Progenitor cell of endocrine pancreas (in vitro differentiated cells): ENCODE measurements at regions not wholly inside any gene's neighbourhood (a gene's known extent, or its start where the extent isn't known, plus 50 kb on each side); places are given as distances from the start of the nearest gene placed in this dataset.

Experiments
- DNase-seq: peaks from one replicate; pipeline ENCODE4 v3.0.0; 2021; ENCODE audit warnings: low spot score; ENCODE audit not compliant: unreplicated experiment
- H3K27ac Mint-ChIP-seq: 2 replicates; pipeline ENCODE4 v1.8.0; 2021; ENCODE audit warnings: mild to moderate bottlenecking, moderate library complexity, mixed read lengths
- H3K27me3 Mint-ChIP-seq: 2 replicates; pipeline ENCODE4 v1.8.0; 2021; ENCODE audit warnings: mixed read lengths
- H3K36me3 Mint-ChIP-seq: 2 replicates; pipeline ENCODE4 v1.8.0; 2022; ENCODE audit warnings: mixed read lengths; ENCODE audit not compliant: insufficient read depth
- H3K4me1 Mint-ChIP-seq: 2 replicates; pipeline ENCODE4 v1.8.0; 2021; ENCODE audit warnings: low read depth, mixed read lengths
- H3K4me3 Mint-ChIP-seq: 2 replicates; pipeline ENCODE4 v1.8.0; 2021; ENCODE audit warnings: low read depth, mild to moderate bottlenecking, moderate library complexity, mixed read lengths
- H3K9me3 Mint-ChIP-seq: 2 replicates; pipeline ENCODE4 v1.8.0; 2021; ENCODE audit warnings: low read depth, mixed read lengths
- TF ChIP-seq, protein P1 (sequence below): fragments of 200-600 bp; sonication (generic); IDR thresholded peaks from one replicate; pipeline ENCODE4 v1.5.0; 2021; ENCODE audit warnings: antibody characterized with exemption, mild to moderate bottlenecking; ENCODE audit not compliant: unreplicated experiment

DNA sequence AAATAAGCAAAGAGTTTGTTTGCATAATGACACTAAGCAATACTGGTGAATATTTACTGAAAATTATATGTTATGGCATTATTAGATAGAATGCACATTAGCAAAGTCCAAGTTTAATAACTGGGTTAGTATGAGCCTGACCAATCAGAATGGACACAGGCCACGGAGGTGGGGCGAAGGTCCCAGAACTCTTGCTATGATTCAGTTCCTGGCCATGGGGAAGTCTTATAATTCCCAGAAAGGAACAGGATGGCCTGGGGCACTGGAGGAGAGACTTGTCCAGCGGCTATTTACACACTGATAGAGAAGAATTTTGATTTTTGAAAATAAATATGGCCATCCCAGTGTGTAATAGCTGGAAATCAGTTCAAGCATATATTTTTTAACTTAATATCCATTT is 372.0 kb downstream of the EFNB2 start:
- H3K27me3 Mint-ChIP-seq, result peaks cover 3% of the 10 kb centered on the region
- H3K36me3 Mint-ChIP-seq, result peaks cover 1% of the 10 kb centered on the region

DNA sequence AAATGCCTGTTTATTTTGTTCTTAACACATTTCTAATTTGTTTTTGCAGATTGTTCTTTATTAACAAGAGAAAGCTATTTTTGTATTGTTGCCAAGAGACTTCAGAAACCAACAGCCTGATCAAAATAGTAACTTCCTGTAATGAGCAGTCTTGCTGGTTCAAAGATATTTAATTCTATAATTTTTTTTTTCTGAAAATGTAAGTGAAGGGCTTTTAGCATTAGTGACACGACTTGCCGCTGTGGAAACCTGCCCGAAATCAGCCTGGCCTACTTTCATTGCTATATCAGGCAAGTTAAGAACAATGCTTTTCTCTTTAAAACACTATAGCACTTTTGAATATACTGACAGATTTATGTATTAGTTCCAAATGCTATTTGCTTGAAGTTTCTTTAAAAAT is 374.3 kb downstream of the EFNB2 start:
- peaks cover 1% of the 10 kb centered on the region for H3K36me3 Mint-ChIP-seq
- TF ChIP-seq, protein P1, sequence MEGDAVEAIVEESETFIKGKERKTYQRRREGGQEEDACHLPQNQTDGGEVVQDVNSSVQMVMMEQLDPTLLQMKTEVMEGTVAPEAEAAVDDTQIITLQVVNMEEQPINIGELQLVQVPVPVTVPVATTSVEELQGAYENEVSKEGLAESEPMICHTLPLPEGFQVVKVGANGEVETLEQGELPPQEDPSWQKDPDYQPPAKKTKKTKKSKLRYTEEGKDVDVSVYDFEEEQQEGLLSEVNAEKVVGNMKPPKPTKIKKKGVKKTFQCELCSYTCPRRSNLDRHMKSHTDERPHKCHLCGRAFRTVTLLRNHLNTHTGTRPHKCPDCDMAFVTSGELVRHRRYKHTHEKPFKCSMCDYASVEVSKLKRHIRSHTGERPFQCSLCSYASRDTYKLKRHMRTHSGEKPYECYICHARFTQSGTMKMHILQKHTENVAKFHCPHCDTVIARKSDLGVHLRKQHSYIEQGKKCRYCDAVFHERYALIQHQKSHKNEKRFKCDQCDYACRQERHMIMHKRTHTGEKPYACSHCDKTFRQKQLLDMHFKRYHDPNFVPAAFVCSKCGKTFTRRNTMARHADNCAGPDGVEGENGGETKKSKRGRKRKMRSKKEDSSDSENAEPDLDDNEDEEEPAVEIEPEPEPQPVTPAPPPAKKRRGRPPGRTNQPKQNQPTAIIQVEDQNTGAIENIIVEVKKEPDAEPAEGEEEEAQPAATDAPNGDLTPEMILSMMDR, result no peak
- H3K27me3 Mint-ChIP-seq, result peaks cover 3% of the 10 kb centered on the region
- peaks cover 5% of the 10 kb centered on the region for H3K9me3 Mint-ChIP-seq
- no peak overlapping the region for H3K27ac Mint-ChIP-seq
- peaks cover 1% of the 10 kb centered on the region for H3K4me1 Mint-ChIP-seq
- no peak overlapping the region for H3K4me3 Mint-ChIP-seq
- DNase-seq, result no peak

More for the DNA sequence above, 372.0 kb downstream of the EFNB2 start:
- TF ChIP-seq, protein P1, result no peak
- no peak for DNase-seq
- peaks cover 5% of the 10 kb centered on the region for H3K9me3 Mint-ChIP-seq
- peaks cover 1% of the 10 kb centered on the region for H3K4me1 Mint-ChIP-seq
- no peak overlapping the region for H3K27ac Mint-ChIP-seq
- no peak overlapping the region for H3K4me3 Mint-ChIP-seq

DNA sequence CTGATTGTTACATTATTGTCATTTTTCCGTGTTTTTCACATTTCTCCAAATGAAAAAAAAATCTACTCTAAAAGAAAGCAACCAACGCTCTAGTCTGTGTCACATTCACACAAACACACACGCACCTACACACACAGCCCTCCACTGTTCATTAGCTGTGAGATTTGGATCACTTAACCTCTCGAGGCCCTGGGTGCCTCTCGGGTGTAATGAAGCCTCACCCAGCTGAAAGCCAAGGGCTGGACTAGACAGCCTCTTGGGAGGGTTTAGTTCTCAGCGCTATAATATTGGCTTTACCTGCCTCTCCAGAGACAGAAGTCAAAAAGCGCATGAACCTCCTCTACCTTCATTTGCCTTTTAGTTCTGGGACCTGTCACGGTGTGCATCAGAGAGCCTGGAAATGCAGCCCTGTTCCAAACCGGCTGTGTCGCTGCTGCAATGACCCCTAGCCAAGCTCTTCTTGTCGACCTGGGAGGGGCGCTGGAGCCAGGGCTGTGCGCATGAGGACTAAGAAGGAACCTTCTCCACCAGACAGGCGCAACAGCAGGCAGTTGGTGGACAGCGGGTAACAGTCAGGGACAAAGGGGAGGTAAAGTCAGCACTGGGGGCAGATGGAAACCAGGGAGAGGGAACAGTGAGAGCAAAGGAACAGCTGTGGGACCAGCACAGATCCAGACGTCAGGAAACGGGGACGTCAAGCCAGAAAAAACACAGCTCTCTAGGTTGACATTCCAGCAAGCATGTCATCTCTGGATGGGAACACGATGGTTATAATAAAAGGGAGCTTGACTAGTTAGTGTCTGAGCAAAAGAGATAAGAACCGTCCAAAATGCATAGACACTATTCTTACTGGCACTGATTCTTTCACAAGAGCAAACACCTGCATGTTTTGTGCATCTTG is 375.9 kb downstream of the EFNB2 start:
- peaks cover 1% of the 10 kb centered on the region for H3K36me3 Mint-ChIP-seq
- TF ChIP-seq, protein P1, result no peak
- H3K27me3 Mint-ChIP-seq, result peaks cover 3% of the 10 kb centered on the region
- no peak overlapping the region for H3K4me3 Mint-ChIP-seq
- H3K4me1 Mint-ChIP-seq, result peaks cover 1% of the 10 kb centered on the region
- DNase-seq, result no peak
- peaks cover 3% of the 10 kb centered on the region for H3K9me3 Mint-ChIP-seq
- H3K27ac Mint-ChIP-seq, result no peak overlapping the region

DNA sequence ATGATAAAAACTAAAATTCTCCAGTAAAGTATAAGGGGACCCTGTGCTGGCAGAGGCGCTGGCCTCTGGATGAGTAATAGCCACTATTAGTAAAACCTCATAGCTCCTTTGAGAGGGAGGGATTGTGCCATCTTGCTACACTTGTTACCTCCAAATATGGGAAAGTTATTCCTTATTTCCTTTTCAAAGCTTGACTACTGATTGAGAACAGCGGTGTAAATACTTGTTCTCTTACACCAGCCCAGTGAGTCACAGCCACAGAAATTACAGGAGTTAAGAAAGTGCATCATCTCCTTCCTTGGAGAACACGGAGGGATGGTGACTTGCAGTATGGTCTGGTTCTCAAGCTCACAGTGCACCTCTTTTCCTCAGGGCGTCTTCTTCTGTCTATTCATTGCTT is 379.0 kb downstream of the EFNB2 start:
- Mint-ChIP-seq H3K27ac (no peak overlapping the region), H3K27me3 (peaks cover 3% of the 10 kb centered on the region), H3K4me1 (peaks cover 1% of the 10 kb centered on the region), H3K36me3 (no peaks in the 10 kb centered on the region), H3K9me3 (no peaks in the 10 kb centered on the region), H3K4me3 (no peak overlapping the region)
- TF ChIP-seq, protein P1, result no peak
- no peak for DNase-seq

DNA sequence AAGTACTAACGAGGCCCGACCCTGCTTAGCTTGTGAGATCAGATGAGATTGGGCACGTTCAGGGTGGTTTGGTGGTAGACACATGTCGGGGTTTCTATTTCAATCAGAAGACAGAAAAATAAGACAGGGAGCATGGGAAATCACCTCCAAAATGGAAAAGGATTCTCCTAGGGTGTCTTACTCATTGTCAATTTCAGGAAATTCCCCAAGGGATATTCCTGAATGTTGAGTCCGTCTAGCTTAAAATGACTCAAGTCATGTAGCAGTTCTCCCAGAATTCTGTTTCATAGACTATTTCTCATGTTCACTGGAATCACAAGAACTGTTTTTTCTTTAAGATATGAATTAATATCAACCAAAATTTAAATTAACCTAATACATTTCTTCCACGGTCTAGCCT is 380.1 kb downstream of the EFNB2 start:
- Mint-ChIP-seq H3K27me3 (peaks cover 3% of the 10 kb centered on the region), H3K27ac (no peak overlapping the region), H3K4me3 (no peak overlapping the region), H3K36me3 (no peaks in the 10 kb centered on the region), H3K9me3 (no peaks in the 10 kb centered on the region), H3K4me1 (peaks cover 3% of the 10 kb centered on the region)
- DNase-seq, result no peak
- TF ChIP-seq, protein P1, result no peak
